ENCODE measurements at regions not wholly inside any gene's neighbourhood (a gene's known extent, or its start where the extent isn't known, plus 50 kb on each side); places are given as distances from the start of the nearest gene placed in this dataset.

DNA sequence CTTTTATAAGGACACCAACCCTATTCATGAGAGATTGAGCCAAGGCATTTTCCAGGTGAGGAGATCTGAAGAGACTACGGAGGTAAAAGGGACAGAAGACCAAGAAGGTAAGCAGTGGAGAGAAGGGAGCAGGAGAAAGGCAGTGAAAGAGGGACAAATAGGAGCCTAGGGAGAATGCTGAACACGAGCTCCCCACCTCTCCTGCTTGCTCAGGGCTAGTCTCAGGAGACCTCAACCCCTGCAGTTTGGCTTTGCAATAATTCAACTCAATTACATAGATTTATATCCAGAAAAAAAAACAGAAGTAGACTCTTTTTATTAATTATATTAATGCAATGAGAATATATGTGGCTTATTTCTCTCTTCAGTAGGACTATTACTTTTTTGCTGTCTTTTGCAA, 91.0 kb upstream of the DDX18 start:
- TF ChIP-seq SIN3A (IDR thresholded peaks at IDR 0.05; ENCODE audit: borderline replicate concordance, insufficient read depth, low read length) = no peak
- TF ChIP-seq, protein P1, sequence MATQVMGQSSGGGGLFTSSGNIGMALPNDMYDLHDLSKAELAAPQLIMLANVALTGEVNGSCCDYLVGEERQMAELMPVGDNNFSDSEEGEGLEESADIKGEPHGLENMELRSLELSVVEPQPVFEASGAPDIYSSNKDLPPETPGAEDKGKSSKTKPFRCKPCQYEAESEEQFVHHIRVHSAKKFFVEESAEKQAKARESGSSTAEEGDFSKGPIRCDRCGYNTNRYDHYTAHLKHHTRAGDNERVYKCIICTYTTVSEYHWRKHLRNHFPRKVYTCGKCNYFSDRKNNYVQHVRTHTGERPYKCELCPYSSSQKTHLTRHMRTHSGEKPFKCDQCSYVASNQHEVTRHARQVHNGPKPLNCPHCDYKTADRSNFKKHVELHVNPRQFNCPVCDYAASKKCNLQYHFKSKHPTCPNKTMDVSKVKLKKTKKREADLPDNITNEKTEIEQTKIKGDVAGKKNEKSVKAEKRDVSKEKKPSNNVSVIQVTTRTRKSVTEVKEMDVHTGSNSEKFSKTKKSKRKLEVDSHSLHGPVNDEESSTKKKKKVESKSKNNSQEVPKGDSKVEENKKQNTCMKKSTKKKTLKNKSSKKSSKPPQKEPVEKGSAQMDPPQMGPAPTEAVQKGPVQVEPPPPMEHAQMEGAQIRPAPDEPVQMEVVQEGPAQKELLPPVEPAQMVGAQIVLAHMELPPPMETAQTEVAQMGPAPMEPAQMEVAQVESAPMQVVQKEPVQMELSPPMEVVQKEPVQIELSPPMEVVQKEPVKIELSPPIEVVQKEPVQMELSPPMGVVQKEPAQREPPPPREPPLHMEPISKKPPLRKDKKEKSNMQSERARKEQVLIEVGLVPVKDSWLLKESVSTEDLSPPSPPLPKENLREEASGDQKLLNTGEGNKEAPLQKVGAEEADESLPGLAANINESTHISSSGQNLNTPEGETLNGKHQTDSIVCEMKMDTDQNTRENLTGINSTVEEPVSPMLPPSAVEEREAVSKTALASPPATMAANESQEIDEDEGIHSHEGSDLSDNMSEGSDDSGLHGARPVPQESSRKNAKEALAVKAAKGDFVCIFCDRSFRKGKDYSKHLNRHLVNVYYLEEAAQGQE (IDR thresholded peaks at IDR 0.05; ENCODE audit: insufficient read depth in 1 of 2, low read depth in 2 of 2, low read length in 2 of 2) = no peak
- TF ChIP-seq POLR2AphosphoS5 (IDR thresholded peaks at IDR 0.05; ENCODE audit: low read depth, low read length) = no peak

Data from PFSK-1 (cell line).